ENCODE measurements at regions not wholly inside any gene's neighbourhood (a gene's known extent, or its start where the extent isn't known, plus 50 kb on each side); places are given as distances from the start of the nearest gene placed in this dataset.

DNA sequence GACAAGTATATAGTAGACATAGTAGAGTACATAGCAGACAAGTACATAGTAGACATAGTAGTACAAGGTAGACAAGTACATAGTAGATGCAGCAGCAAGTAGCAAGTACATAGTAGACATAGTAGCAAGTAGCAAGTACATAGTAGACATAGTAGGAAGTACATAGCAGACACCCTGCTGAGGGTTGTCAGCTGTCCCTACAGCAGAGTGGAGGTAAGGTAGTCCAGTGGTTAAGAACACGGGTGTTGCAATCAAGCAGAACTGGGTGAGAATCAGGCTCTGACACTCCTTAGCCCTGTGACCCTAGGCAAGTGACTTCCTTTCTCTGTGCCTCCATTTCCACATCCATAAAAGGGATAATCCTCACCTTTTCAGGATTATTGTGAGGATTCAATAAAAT lies 94.7 kb downstream of the NOG start:
- TF ChIP-seq, protein P1, sequence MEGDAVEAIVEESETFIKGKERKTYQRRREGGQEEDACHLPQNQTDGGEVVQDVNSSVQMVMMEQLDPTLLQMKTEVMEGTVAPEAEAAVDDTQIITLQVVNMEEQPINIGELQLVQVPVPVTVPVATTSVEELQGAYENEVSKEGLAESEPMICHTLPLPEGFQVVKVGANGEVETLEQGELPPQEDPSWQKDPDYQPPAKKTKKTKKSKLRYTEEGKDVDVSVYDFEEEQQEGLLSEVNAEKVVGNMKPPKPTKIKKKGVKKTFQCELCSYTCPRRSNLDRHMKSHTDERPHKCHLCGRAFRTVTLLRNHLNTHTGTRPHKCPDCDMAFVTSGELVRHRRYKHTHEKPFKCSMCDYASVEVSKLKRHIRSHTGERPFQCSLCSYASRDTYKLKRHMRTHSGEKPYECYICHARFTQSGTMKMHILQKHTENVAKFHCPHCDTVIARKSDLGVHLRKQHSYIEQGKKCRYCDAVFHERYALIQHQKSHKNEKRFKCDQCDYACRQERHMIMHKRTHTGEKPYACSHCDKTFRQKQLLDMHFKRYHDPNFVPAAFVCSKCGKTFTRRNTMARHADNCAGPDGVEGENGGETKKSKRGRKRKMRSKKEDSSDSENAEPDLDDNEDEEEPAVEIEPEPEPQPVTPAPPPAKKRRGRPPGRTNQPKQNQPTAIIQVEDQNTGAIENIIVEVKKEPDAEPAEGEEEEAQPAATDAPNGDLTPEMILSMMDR (conservative IDR thresholded peaks at IDR 0.05) = no peak
- no peak for TF ChIP-seq EZH2 (IDR thresholded peaks at IDR 0.05; ENCODE audit: low read depth)
